PC-9 (cell line): ENCODE measurements at regions not wholly inside any gene's neighbourhood (a gene's known extent, or its start where the extent isn't known, plus 50 kb on each side); places are given as distances from the start of the nearest gene placed in this dataset.
A peak's percentile ranks its signal among the peaks of the same experiment; 100 is the strongest.

ENCODE experiments used
- BruUV-seq: library from RNA; stranded (reverse); fragments of 400-500 nt; replicated peaks from 2 replicates; lab custom pipeline; 2021; lab: Mats Ljungman, UMichigan
- CTCF ChIA-PET: fragments of 300-600 bp; sonication (Branson Sonifier 250); formaldehyde crosslinking; loops from one replicate; lab custom pipeline; 2022; ENCODE audit warnings: antibody characterized with exemption; lab: Charles Lee
- POLR2A ChIA-PET: fragments of 300-600 bp; sonication (Branson Sonifier 250); formaldehyde crosslinking; loops from one replicate; lab custom pipeline; 2022; ENCODE audit warnings: antibody characterized with exemption; ENCODE audit not compliant: unreplicated experiment; lab: Charles Lee
- DNase-seq, 2 experiments: peaks; one replicate each; pipeline versions ENCODE4 v3.0.0 to v3.0.0-alpha.2; 2015 to 2022; ENCODE audit warnings: mixed read lengths in 1 of 2
- H2AFZ ChIP-seq: fragments of 200-600 bp; sonication (generic); 2 replicates; pipeline ENCODE4 v1.8.1; 2017; ENCODE audit warnings: antibody characterized with exemption
- H3F3A ChIP-seq: fragments of 200-600 bp; sonication (generic); 2 replicates; pipeline ENCODE4 v1.8.1; 2017; ENCODE audit warnings: antibody characterized with exemption, mild to moderate bottlenecking, low read depth; ENCODE audit not compliant: insufficient read depth
- H3K27ac ChIP-seq: fragments of 200-600 bp; sonication (generic); 2 replicates; pipeline ENCODE4 v1.6.1; 2016; ENCODE audit warnings: mixed run types
- H3K27me3 ChIP-seq: fragments of 200-600 bp; sonication (generic); 2 replicates; pipeline ENCODE4 v1.6.1; 2016; ENCODE audit warnings: low read depth, mixed run types; ENCODE audit not compliant: insufficient read depth
- H3K36me3 ChIP-seq: fragments of 200-600 bp; sonication (generic); 2 replicates; pipeline ENCODE4 v1.6.1; 2016; ENCODE audit warnings: low read depth, mixed run types
- H3K4me1 ChIP-seq: fragments of 200-600 bp; sonication (generic); replicated peaks from 2 replicates; pipeline ENCODE4 v1.6.1; 2016; ENCODE audit warnings: mixed run types; ENCODE audit not compliant: insufficient read depth
- H3K4me2 ChIP-seq: fragments of 200-600 bp; sonication (generic); 2 replicates; pipeline ENCODE4 v1.6.1; 2017; ENCODE audit warnings: mixed run types
- H3K4me3 ChIP-seq: fragments of 200-600 bp; sonication (generic); 2 replicates; pipeline ENCODE4 v1.6.1; 2016; ENCODE audit warnings: mixed run types
- H3K79me2 ChIP-seq: fragments of 200-600 bp; sonication (generic); 2 replicates; pipeline ENCODE4 v1.6.1; 2017; ENCODE audit warnings: low read depth, mixed run types
- H3K9me2 ChIP-seq: fragments of 200-600 bp; sonication (generic); 2 replicates; pipeline ENCODE4 v1.8.1; 2017; ENCODE audit warnings: mild to moderate bottlenecking; ENCODE audit not compliant: insufficient read depth
- H3K9me3 ChIP-seq: fragments of 200-600 bp; sonication (generic); 2 replicates; pipeline ENCODE4 v1.8.1; 2016; ENCODE audit warnings: low read depth; ENCODE audit not compliant: insufficient read depth
- H4K20me1 ChIP-seq: fragments of 200-600 bp; sonication (generic); 2 replicates; pipeline ENCODE4 v1.8.1; 2017; ENCODE audit not compliant: insufficient read depth
- CTCF ChIP-seq: fragments of 200-600 bp; sonication (generic); conservative IDR thresholded peaks from 2 replicates; pipeline ENCODE4 v1.6.1; 2017; ENCODE audit warnings: mixed run types, antibody characterized with exemption, mild to moderate bottlenecking, moderate library complexity
- EZH2 ChIP-seq: fragments of 200-600 bp; sonication (generic); IDR thresholded peaks from 2 replicates; pipeline ENCODE4 v1.8.0; 2017; ENCODE audit warnings: antibody characterized with exemption, low read depth
- intact Hi-C: fragments of 100-400 bp; cut with micrococcal nuclease; formaldehyde crosslinking; loops from one replicate; pipeline ENCODE4 v1.10.0; 2022; ENCODE audit not compliant: unreplicated experiment

- H3K9me3 ChIP-seq, result no peaks in the 10 kb centered on the region
- H4K20me1 ChIP-seq, result no peaks in the 10 kb centered on the region
- no TSS peak for BruUV-seq
- intact Hi-C loops, result no loop called here
- no peak overlapping the region for H3K27ac ChIP-seq
- H3K36me3 ChIP-seq, result no peaks in the 10 kb centered on the region
- H3K27me3 ChIP-seq, result no peaks in the 10 kb centered on the region
- peaks cover 27% of the 10 kb centered on the region for H3K4me1 ChIP-seq
- peaks cover 25% of the 10 kb centered on the region; the same call in 1 of the 2 replicates for H3F3A ChIP-seq
- no peak overlapping the region for H3K4me3 ChIP-seq
- ChIA-PET POLR2A (no interaction called here), CTCF (no interaction called here)
- TF ChIP-seq CTCF (no peak), EZH2 (no peak)
- H3K79me2 ChIP-seq, result no peaks in the 10 kb centered on the region
- no peak overlapping the region for H3K4me2 ChIP-seq
- H3K9me2 ChIP-seq, result no peaks in the 10 kb centered on the region
- no peak for DNase-seq
- H2AFZ ChIP-seq, result no peak overlapping the region
Observed at GRCh38 chr3:193795062-193795690, 202.2 kb downstream of the OPA1 start.

- no peak for TF ChIP-seq EZH2
- TF ChIP-seq CTCF, result no peak
- BruUV-seq, result no TSS peak
- H3K4me1 ChIP-seq, result peaks cover 17% of the 10 kb centered on the region
- intact Hi-C loops, result loop anchor here (2.0 kb wide), 1 partner anchor 21 kb away; no protein-coding TSS in a partner anchor
- H3F3A ChIP-seq, result peaks cover 21% of the 10 kb centered on the region; the same call in 1 of the 2 replicates
- H3K27me3 ChIP-seq, result no peaks in the 10 kb centered on the region
- no peak overlapping the region for H2AFZ ChIP-seq
- no peaks in the 10 kb centered on the region for H3K9me3 ChIP-seq
- peak; percentile 59 to 60 for DNase-seq
- ChIA-PET CTCF (no interaction called here), POLR2A (interaction anchor here (0.6 kb wide), 2 partner anchors 690 to 889 kb away, joined by 4 to 5 read pairs; no protein-coding TSS in a partner anchor)
- H4K20me1 ChIP-seq, result no peaks in the 10 kb centered on the region
- H3K4me3 ChIP-seq, result no peak overlapping the region
- no peak overlapping the region for H3K27ac ChIP-seq
- no peak overlapping the region for H3K4me2 ChIP-seq
- no peaks in the 10 kb centered on the region for H3K79me2 ChIP-seq
- H3K9me2 ChIP-seq, result no peaks in the 10 kb centered on the region
- H3K36me3 ChIP-seq, result no peaks in the 10 kb centered on the region
Observed at GRCh38 chr3:193796089-193796488, 203.1 kb downstream of the OPA1 start.

GRCh38 chr3:193797566-193797965 is 204.6 kb downstream of the OPA1 start:
- peaks cover 8% of the 10 kb centered on the region; the same call in 1 of the 2 replicates for H3F3A ChIP-seq
- BruUV-seq, result no TSS peak
- intact Hi-C loops, result loop anchor here (2.0 kb wide), 1 partner anchor 19 kb away; no protein-coding TSS in a partner anchor

More at GRCh38 chr3:193797566-193797965, 204.6 kb downstream of the OPA1 start:
- peaks cover 4% of the 10 kb centered on the region; the same call in 1 of the 2 replicates for H3K4me1 ChIP-seq
- no peak for DNase-seq
- no peaks in the 10 kb centered on the region for H3K79me2 ChIP-seq
- no peak overlapping the region for H2AFZ ChIP-seq
- no peaks in the 10 kb centered on the region for H4K20me1 ChIP-seq
- H3K27me3 ChIP-seq, result no peaks in the 10 kb centered on the region
- no peak overlapping the region for H3K4me2 ChIP-seq
- POLR2A ChIA-PET, result no interaction called here
- no peak overlapping the region for H3K4me3 ChIP-seq
- CTCF ChIA-PET, result no interaction called here
- H3K9me3 ChIP-seq, result no peaks in the 10 kb centered on the region
- no peak for TF ChIP-seq CTCF
- no peak for TF ChIP-seq EZH2
- no peak overlapping the region for H3K27ac ChIP-seq
- no peaks in the 10 kb centered on the region for H3K9me2 ChIP-seq
- no peaks in the 10 kb centered on the region for H3K36me3 ChIP-seq
